OCI-LY7 (cell line): ENCODE measurements at regions not wholly inside any gene's neighbourhood (a gene's known extent, or its start where the extent isn't known, plus 50 kb on each side); places are given as distances from the start of the nearest gene placed in this dataset.

Source experiments
- BruUV-seq: library from RNA; stranded (reverse); fragments of 400-500 nt; replicated peaks from 2 replicates; lab custom pipeline; 2021; lab: Mats Ljungman, UMichigan
- CTCF ChIA-PET: fragments of 300-600 bp; sonication (Branson Sonifier 250); formaldehyde crosslinking; loops from one replicate; lab custom pipeline; 2022; ENCODE audit warnings: antibody characterized with exemption; ENCODE audit not compliant: unreplicated experiment; lab: Charles Lee
- POLR2A ChIA-PET: fragments of 300-600 bp; sonication (Branson Sonifier 250); formaldehyde crosslinking; loops from one replicate; lab custom pipeline; 2022; ENCODE audit warnings: antibody characterized with exemption; lab: Charles Lee
- DNase-seq: peaks from one replicate; pipeline ENCODE4 v3.0.0-alpha.2; 2015; ENCODE audit warnings: low spot score
- H2AFZ ChIP-seq: fragments of 200-600 bp; sonication (generic), shearing (Covaris generic); 2 replicates; pipeline ENCODE4 v1.6.1; 2014; ENCODE audit warnings: mild to moderate bottlenecking, antibody characterized with exemption, low read length, moderate library complexity
- H3K27ac ChIP-seq: fragments of 200-600 bp; sonication (generic); 2 replicates; pipeline ENCODE4 v1.5.1; 2014; ENCODE audit warnings: mixed run types, low read depth, mild to moderate bottlenecking, moderate library complexity, low read length, inconsistent platforms; ENCODE audit not compliant: poor library complexity, severe bottlenecking
- H3K36me3 ChIP-seq: fragments of 200-600 bp; sonication (generic); 2 replicates; pipeline ENCODE4 v1.6.1; 2014; ENCODE audit warnings: mild to moderate bottlenecking, antibody characterized with exemption, low read length, moderate library complexity, mixed read lengths; ENCODE audit not compliant: insufficient read depth
- H3K4me1 ChIP-seq: fragments of 200-600 bp; sonication (generic); 2 replicates; pipeline ENCODE4 v1.5.1; 2014; ENCODE audit warnings: mild to moderate bottlenecking, low read length; ENCODE audit not compliant: insufficient read depth, poor library complexity, severe bottlenecking
- H3K4me2 ChIP-seq: fragments of 200-600 bp; sonication (generic); 2 replicates; pipeline ENCODE4 v1.6.1; 2014; ENCODE audit warnings: mild to moderate bottlenecking, low read length
- H3K4me3 ChIP-seq: fragments of 200-600 bp; sonication (generic); 2 replicates; pipeline ENCODE4 v1.5.1; 2014; ENCODE audit warnings: mild to moderate bottlenecking, low read depth, low read length; ENCODE audit not compliant: poor library complexity, severe bottlenecking
- H3K79me2 ChIP-seq: fragments of 200-600 bp; sonication (generic); 2 replicates; pipeline ENCODE4 v1.6.1; 2016; ENCODE audit warnings: low read depth, mild to moderate bottlenecking, low read length, moderate library complexity, mixed read lengths; ENCODE audit not compliant: insufficient read depth
- H3K9me2 ChIP-seq: fragments of 200-600 bp; sonication (generic); 2 replicates; pipeline ENCODE4 v1.6.1; 2016; ENCODE audit warnings: mild to moderate bottlenecking, low read length, mixed read lengths; ENCODE audit not compliant: insufficient read depth
- H3K9me3 ChIP-seq: fragments of 200-600 bp; sonication (generic); 2 replicates; pipeline ENCODE4 v1.6.1; 2014; ENCODE audit warnings: mild to moderate bottlenecking, mixed run types, low read length, mixed read lengths
- H4K20me1 ChIP-seq: fragments of 200-600 bp; sonication (generic); 2 replicates; pipeline ENCODE4 v1.6.1; 2014; ENCODE audit warnings: mild to moderate bottlenecking, antibody characterized with exemption, low read length, moderate library complexity, mixed read lengths; ENCODE audit not compliant: insufficient read depth
- EZH2phosphoT487 ChIP-seq: fragments of 200-600 bp; sonication (generic); IDR thresholded peaks from 2 replicates; pipeline ENCODE4 v1.6.1; 2018; ENCODE audit warnings: low read depth, borderline replicate concordance, mild to moderate bottlenecking, mixed run types, antibody characterized with exemption, low read length, moderate library complexity, mixed read lengths
- intact Hi-C: fragments of 100-400 bp; cut with micrococcal nuclease; formaldehyde crosslinking; loops from one replicate; pipeline ENCODE4 v1.10.0; 2022; ENCODE audit not compliant: unreplicated experiment
- TF ChIP-seq, protein P1 (sequence below): fragments of 200-600 bp; sonication (generic); conservative IDR thresholded peaks from 2 replicates; pipeline ENCODE4 v1.5.1; 2014; ENCODE audit warnings: mild to moderate bottlenecking, antibody characterized with exemption, low read length, moderate library complexity, mixed read lengths

DNA sequence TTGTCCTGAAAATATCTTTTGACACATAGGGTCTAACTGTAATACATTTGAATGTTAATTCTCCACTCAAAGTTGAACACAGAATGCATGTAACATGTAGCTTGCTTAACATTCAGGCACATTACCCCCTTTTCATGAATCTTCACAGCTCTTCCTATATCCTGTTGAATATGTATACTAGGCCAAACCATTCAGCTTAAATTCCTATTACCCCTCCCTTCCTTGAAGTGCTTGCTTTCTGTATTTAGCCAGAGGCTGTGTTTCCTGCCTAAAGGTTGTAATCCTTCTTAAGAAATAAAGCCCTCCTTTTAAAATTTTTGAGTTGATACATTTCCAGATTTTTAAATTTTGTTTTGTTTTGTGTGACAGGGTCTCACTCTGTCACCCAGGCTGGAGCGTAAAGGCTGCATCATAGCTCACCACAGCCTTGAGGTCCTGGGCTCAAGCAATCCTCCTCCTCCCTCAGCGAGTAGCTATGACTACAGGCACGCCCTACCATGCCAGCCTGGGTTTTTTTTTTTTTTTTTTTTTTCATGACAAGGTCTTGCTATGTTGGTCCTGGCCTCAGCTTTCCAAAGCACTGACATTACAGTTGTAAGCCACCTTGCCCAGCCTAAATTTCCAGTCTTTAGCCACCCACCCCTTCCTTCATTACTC lies 357.6 kb downstream of the DSC3 start:
- no TSS peak for BruUV-seq
- Histone ChIP-seq H3K36me3 (no peaks in the 10 kb centered on the region), H3K4me2 (no peak overlapping the region), H3K27ac (no peak overlapping the region), H4K20me1 (no peaks in the 10 kb centered on the region), H3K4me1 (no peaks in the 10 kb centered on the region), H2AFZ (no peak overlapping the region), H3K9me2 (no peaks in the 10 kb centered on the region), H3K4me3 (no peak overlapping the region), H3K9me3 (no peaks in the 10 kb centered on the region), H3K79me2 (no peaks in the 10 kb centered on the region)
- POLR2A ChIA-PET = no interaction called here
- no peak for TF ChIP-seq EZH2phosphoT487
- TF ChIP-seq, protein P1, sequence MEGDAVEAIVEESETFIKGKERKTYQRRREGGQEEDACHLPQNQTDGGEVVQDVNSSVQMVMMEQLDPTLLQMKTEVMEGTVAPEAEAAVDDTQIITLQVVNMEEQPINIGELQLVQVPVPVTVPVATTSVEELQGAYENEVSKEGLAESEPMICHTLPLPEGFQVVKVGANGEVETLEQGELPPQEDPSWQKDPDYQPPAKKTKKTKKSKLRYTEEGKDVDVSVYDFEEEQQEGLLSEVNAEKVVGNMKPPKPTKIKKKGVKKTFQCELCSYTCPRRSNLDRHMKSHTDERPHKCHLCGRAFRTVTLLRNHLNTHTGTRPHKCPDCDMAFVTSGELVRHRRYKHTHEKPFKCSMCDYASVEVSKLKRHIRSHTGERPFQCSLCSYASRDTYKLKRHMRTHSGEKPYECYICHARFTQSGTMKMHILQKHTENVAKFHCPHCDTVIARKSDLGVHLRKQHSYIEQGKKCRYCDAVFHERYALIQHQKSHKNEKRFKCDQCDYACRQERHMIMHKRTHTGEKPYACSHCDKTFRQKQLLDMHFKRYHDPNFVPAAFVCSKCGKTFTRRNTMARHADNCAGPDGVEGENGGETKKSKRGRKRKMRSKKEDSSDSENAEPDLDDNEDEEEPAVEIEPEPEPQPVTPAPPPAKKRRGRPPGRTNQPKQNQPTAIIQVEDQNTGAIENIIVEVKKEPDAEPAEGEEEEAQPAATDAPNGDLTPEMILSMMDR = no peak
- intact Hi-C loops = no loop called here
- no peak for DNase-seq
- CTCF ChIA-PET = no interaction called here

DNA sequence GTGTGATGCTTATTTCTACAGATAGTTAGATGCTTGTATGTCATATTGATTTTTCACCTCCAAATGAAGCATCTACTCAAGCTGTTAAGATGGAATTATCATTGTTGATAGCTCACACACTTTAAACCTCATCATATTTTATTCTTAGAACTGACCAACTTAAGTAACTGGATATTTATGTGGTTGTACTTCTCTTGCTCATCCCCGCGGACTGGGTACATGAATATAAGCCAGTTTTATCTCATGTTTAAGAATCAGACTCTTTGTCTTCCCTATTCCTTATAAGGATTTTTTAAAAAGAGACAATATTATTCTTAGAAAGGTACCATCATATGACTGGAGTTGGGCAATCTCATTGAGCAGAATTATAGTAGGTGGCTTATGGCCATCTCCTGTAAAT lies 358.7 kb downstream of the DSC3 start:
- no peak for DNase-seq
- Histone ChIP-seq H3K79me2 (no peaks in the 10 kb centered on the region), H2AFZ (no peak overlapping the region), H3K4me3 (no peak overlapping the region), H3K9me2 (no peaks in the 10 kb centered on the region), H3K9me3 (no peaks in the 10 kb centered on the region), H3K4me1 (no peaks in the 10 kb centered on the region), H3K27ac (no peak overlapping the region), H3K4me2 (no peak overlapping the region), H4K20me1 (no peaks in the 10 kb centered on the region), H3K36me3 (no peaks in the 10 kb centered on the region)
- no TSS peak for BruUV-seq
- ChIA-PET CTCF (no interaction called here), POLR2A (no interaction called here)
- TF ChIP-seq EZH2phosphoT487 = no peak
- TF ChIP-seq, protein P1 = no peak
- intact Hi-C loops = no loop called here

DNA sequence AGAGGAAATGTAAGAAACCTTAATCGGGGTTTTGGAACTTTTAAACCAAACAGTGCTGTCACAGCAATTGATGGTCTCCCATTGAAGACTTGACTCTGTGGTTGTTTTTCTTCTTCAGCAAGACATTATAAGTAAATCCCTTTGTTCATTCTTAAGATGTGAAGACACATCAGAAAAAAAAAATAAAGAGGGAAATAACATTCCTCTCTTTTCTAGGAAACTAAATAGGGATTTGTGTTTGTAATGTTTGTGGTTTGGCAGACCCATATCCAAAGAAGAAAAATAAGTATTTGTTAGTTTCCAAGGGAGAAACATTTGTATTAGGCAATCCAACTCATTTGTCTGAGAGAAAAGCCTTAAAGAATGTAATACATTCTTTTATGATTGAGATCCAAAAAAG lies 359.9 kb downstream of the DSC3 start:
- TF ChIP-seq EZH2phosphoT487 = no peak
- TF ChIP-seq, protein P1 = no peak
- no peak overlapping the region for H2AFZ ChIP-seq
- DNase-seq = no peak
- H3K9me3 ChIP-seq = no peaks in the 10 kb centered on the region
- H3K4me2 ChIP-seq = no peak overlapping the region
- no peaks in the 10 kb centered on the region for H3K9me2 ChIP-seq
- no peaks in the 10 kb centered on the region for H3K36me3 ChIP-seq
- no peaks in the 10 kb centered on the region for H3K4me1 ChIP-seq
- intact Hi-C loops = no loop called here
- no peak overlapping the region for H3K4me3 ChIP-seq
- BruUV-seq = no TSS peak
- H3K79me2 ChIP-seq = no peaks in the 10 kb centered on the region
- H4K20me1 ChIP-seq = no peaks in the 10 kb centered on the region
- ChIA-PET CTCF (no interaction called here), POLR2A (no interaction called here)
- no peak overlapping the region for H3K27ac ChIP-seq
